ENCODE measurements at regions not wholly inside any gene's neighbourhood (a gene's known extent, or its start where the extent isn't known, plus 50 kb on each side); places are given as distances from the start of the nearest gene placed in this dataset.

DNA sequence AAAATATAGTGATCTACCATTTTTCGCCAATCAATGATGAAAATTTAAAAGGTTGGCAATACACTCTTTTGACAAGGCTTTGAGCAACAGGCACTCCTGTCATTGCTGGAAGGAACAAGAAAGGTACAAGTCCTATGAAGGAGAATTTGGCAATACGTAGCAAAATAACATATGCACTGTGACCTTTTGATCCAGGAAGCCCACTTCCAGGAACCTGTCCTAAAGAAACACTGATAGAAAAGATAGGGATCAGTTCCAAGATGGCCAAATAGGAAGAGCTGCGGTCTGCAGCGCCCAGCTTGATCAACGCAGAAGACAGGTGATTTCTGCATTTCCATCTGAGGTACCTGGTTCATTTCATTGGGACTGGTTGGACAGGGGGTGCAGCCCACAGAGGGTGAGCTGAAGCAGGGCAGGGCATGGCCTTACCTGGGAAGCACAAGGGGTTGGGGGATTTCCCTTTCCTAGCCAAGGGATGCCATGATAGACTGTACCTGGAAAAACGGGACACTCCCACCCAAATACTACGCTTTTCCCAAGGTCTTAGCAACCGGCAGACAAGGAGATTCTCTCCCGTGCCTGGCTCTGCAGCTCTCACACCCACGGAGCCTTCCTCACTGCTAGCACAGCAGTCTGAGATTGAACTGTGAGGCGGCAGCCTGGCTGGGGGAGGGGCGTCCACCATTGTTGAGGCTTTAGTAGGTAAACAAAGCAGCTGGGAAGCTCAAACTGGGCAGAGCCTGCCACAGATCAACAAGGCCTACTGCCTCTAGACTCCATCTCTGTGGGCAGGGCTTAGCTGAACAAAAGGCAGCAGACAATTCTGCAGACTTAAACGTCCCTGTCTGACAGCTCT, 69.7 kb upstream of the GALNT18 start:
- TF ChIP-seq, protein P1, sequence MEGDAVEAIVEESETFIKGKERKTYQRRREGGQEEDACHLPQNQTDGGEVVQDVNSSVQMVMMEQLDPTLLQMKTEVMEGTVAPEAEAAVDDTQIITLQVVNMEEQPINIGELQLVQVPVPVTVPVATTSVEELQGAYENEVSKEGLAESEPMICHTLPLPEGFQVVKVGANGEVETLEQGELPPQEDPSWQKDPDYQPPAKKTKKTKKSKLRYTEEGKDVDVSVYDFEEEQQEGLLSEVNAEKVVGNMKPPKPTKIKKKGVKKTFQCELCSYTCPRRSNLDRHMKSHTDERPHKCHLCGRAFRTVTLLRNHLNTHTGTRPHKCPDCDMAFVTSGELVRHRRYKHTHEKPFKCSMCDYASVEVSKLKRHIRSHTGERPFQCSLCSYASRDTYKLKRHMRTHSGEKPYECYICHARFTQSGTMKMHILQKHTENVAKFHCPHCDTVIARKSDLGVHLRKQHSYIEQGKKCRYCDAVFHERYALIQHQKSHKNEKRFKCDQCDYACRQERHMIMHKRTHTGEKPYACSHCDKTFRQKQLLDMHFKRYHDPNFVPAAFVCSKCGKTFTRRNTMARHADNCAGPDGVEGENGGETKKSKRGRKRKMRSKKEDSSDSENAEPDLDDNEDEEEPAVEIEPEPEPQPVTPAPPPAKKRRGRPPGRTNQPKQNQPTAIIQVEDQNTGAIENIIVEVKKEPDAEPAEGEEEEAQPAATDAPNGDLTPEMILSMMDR (IDR thresholded peaks at IDR 0.05): no peak
- TF ChIP-seq POLR2AphosphoS5 (IDR thresholded peaks at IDR 0.05) (peak in 1 of 2 donors; percentile 26), POLR2A (IDR thresholded peaks at IDR 0.05) (no peak), EP300 (IDR thresholded peaks at IDR 0.05) (no peak)
